ENCODE measurements at regions not wholly inside any gene's neighbourhood (a gene's known extent, or its start where the extent isn't known, plus 50 kb on each side); places are given as distances from the start of the nearest gene placed in this dataset.

- TF ChIP-seq CTCF (IDR thresholded peaks at IDR 0.05; ENCODE audit: borderline replicate concordance, control extremely low read depth, extremely low read depth, insufficient read depth, missing control alignments), result no peak
- in situ Hi-C loops (cut with MboI; ENCODE audit: low sequenced_read_pairs, unreplicated experiment), result loop anchor here (25.0 kb wide), 1 partner anchor 585 kb away; no protein-coding TSS in a partner anchor
Measured at GRCh38 chr11:115921986-115922385, 417.8 kb upstream of the CADM1 start.

GRCh38 chr11:115921540-115921939 lies 417.3 kb upstream of the CADM1 start:
- DNase-seq (ENCODE audit: low spot score), result no peak
- in situ Hi-C loops (cut with MboI; ENCODE audit: low sequenced_read_pairs, unreplicated experiment), result loop anchor here (25.0 kb wide), 1 partner anchor 584 kb away; no protein-coding TSS in a partner anchor
- TF ChIP-seq CTCF (IDR thresholded peaks at IDR 0.05; ENCODE audit: borderline replicate concordance, control extremely low read depth, extremely low read depth, insufficient read depth, missing control alignments), result no peak

More at GRCh38 chr11:115921986-115922385, 417.8 kb upstream of the CADM1 start:
- no peak for DNase-seq (ENCODE audit: low spot score)

GRCh38 chr11:115920841-115921480 lies 416.7 kb upstream of the CADM1 start:
- no peak for TF ChIP-seq CTCF (IDR thresholded peaks at IDR 0.05; ENCODE audit: borderline replicate concordance, control extremely low read depth, extremely low read depth, insufficient read depth, missing control alignments)
- in situ Hi-C loops (cut with MboI; ENCODE audit: low sequenced_read_pairs, unreplicated experiment), result loop anchor here (25.0 kb wide), 1 partner anchor 584 kb away; no protein-coding TSS in a partner anchor
- no peak for DNase-seq (ENCODE audit: low spot score)

- no peak for DNase-seq (ENCODE audit: low spot score)
- TF ChIP-seq CTCF (IDR thresholded peaks at IDR 0.05; ENCODE audit: borderline replicate concordance, control extremely low read depth, extremely low read depth, insufficient read depth, missing control alignments), result no peak
- in situ Hi-C loops (cut with MboI; ENCODE audit: low sequenced_read_pairs, unreplicated experiment), result loop anchor here (25.0 kb wide), 1 partner anchor 583 kb away; no protein-coding TSS in a partner anchor
Measured at GRCh38 chr11:115920092-115920461, 415.9 kb upstream of the CADM1 start.

GRCh38 chr11:115919341-115920091 lies 415.3 kb upstream of the CADM1 start:
- DNase-seq (ENCODE audit: low spot score), result peak; percentile 22
- in situ Hi-C loops (cut with MboI; ENCODE audit: low sequenced_read_pairs, unreplicated experiment), result loop anchor here (25.0 kb wide), 1 partner anchor 582 kb away; no protein-coding TSS in a partner anchor
- TF ChIP-seq CTCF (IDR thresholded peaks at IDR 0.05; ENCODE audit: borderline replicate concordance, control extremely low read depth, extremely low read depth, insufficient read depth, missing control alignments), result no peak

- in situ Hi-C loops (cut with MboI; ENCODE audit: low sequenced_read_pairs, unreplicated experiment), result loop anchor here (25.0 kb wide), 1 partner anchor 581 kb away; no protein-coding TSS in a partner anchor
- TF ChIP-seq CTCF (IDR thresholded peaks at IDR 0.05; ENCODE audit: borderline replicate concordance, control extremely low read depth, extremely low read depth, insufficient read depth, missing control alignments), result no peak
- no peak for DNase-seq (ENCODE audit: low spot score)
Measured at GRCh38 chr11:115918576-115918975, 414.4 kb upstream of the CADM1 start.

Data from GM13976 (cell line).